CD8-positive, alpha-beta memory T cell (primary cell): ENCODE measurements at regions not wholly inside any gene's neighbourhood (a gene's known extent, or its start where the extent isn't known, plus 50 kb on each side); places are given as distances from the start of the nearest gene placed in this dataset.
"Not testable (repeated sequence)": the region's sequence is repeated elsewhere in the genome, so short reads cannot be mapped to it uniquely, and the experiment has no call there.

ENCODE experiments used
- CTCF ChIA-PET: fragments of 350-600 bp; sonication (Branson Sonifier 250); formaldehyde crosslinking; loops from one replicate; lab custom pipeline; 2021; ENCODE audit warnings: antibody characterized with exemption; lab: Charles Lee
- POLR2A ChIA-PET: fragments of 350-600 bp; sonication (Branson Sonifier 250); formaldehyde crosslinking; loops from one replicate; lab custom pipeline; 2021; ENCODE audit warnings: antibody characterized with exemption; lab: Charles Lee
- DNase-seq, 5 donors: peaks; one replicate each; pipeline versions ENCODE4 v3.0.0 to v3.0.0-alpha.2; 2020 to 2022; ENCODE audit warnings: mixed read lengths in 1 of 5
- H3K27ac ChIP-seq: one replicate; pipeline ENCODE4 v1.7.0; 2013; ENCODE audit warnings: low read depth, mild to moderate bottlenecking, low read length, moderate library complexity
- H3K27me3 ChIP-seq: 2 replicates; pipeline ENCODE4 v1.7.0; 2013; ENCODE audit warnings: low read length, mild to moderate bottlenecking; ENCODE audit not compliant: insufficient read depth, poor library complexity, severe bottlenecking
- H3K36me3 ChIP-seq: 2 replicates; pipeline ENCODE4 v1.7.0; 2013; ENCODE audit warnings: mild to moderate bottlenecking, low read length, moderate library complexity; ENCODE audit not compliant: insufficient read depth
- H3K4me1 ChIP-seq: 2 replicates; pipeline ENCODE4 v1.7.0; 2013; ENCODE audit warnings: mild to moderate bottlenecking, low read length, moderate library complexity; ENCODE audit not compliant: insufficient read depth
- H3K4me3 ChIP-seq: 2 replicates; pipeline ENCODE4 v1.7.0; 2013; ENCODE audit warnings: mild to moderate bottlenecking, low read length
- H3K9me3 ChIP-seq: 2 replicates; pipeline ENCODE4 v1.7.0; 2013; ENCODE audit warnings: mild to moderate bottlenecking, low read length
- H3K27ac Mint-ChIP-seq, 8 donors: one replicate each; pipeline ENCODE4 v1.8.0; 2020 to 2021; ENCODE audit warnings: mixed read lengths in 8 of 8, mild to moderate bottlenecking in 6 of 8, inconsistent platforms in 3 of 8, moderate library complexity in 3 of 8
- H3K27me3 Mint-ChIP-seq, 2 donors: one replicate each; pipeline ENCODE4 v1.8.0; 2020 to 2021; ENCODE audit warnings: mixed read lengths in 2 of 2, mild to moderate bottlenecking in 1 of 2, moderate library complexity in 1 of 2
- H3K36me3 Mint-ChIP-seq, 3 donors: one replicate each; pipeline ENCODE4 v1.8.0; 2020 to 2021; ENCODE audit warnings: mixed read lengths in 3 of 3, inconsistent platforms in 1 of 3, mild to moderate bottlenecking in 1 of 3
- H3K4me1 Mint-ChIP-seq, 3 donors: one replicate each; pipeline ENCODE4 v1.8.0; 2020 to 2021; ENCODE audit warnings: mixed read lengths in 3 of 3, inconsistent platforms in 1 of 3, mild to moderate bottlenecking in 1 of 3
- H3K4me3 Mint-ChIP-seq, 7 donors: one replicate each; pipeline ENCODE4 v1.8.0; 2020 to 2021; ENCODE audit warnings: mixed read lengths in 7 of 7, mild to moderate bottlenecking in 6 of 7, moderate library complexity in 4 of 7, inconsistent platforms in 2 of 7
- H3K9me3 Mint-ChIP-seq, 5 donors: one replicate each; pipeline ENCODE4 v1.8.0; 2020 to 2022; ENCODE audit warnings: mixed read lengths in 5 of 5, mild to moderate bottlenecking in 3 of 5, moderate library complexity in 2 of 5, inconsistent platforms in 1 of 5

DNA sequence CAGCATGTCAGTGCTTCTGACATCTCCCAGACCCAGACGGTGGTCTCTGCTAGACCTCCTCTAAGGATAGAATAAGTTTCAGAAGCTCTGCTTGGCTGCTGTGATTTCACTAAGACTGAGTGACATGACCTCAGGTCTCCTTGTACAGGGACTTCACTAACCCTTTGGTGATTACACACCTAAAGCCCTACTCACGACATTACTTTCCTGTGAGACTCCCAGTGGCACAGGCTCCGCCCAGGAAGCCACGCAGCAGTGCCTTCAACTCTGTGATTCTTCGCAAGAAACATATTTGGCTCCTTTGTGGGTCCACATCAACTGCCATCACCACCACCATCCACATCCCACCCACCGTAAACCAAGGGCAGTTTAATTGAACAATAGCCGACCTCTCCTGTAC, 220.7 kb downstream of the ANKRD36 start:
- H3K27me3 Mint-ChIP-seq, H3K4me1 ChIP-seq, H3K36me3 Mint-ChIP-seq, H3K4me3 ChIP-seq, H3K9me3 Mint-ChIP-seq, H3K27ac ChIP-seq, POLR2A ChIA-PET, H3K9me3 ChIP-seq, H3K4me1 Mint-ChIP-seq, CTCF ChIA-PET, H3K36me3 ChIP-seq, H3K4me3 Mint-ChIP-seq, DNase-seq, H3K27me3 ChIP-seq, H3K27ac Mint-ChIP-seq: not testable (repeated sequence)

DNA sequence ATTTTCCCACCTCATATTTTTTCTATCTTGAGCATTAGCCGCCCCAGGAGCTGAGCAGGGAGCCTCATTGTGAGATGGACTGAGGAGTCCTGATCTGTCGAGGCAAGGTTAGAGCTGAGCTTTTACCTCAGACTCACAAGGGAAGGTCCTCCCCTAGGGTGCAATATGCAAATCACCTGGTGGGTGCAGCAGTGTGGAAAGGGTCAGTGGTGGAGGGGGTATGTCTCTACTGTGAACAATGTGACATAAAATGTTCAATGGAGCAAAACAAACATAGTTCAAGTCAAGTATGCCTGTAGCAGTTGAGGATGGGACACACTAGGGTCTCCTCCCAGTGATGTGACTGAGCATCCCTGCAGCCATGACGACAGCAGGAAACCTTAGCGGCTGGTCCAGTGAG, 219.2 kb downstream of the ANKRD36 start:
- H3K4me1 ChIP-seq, H3K27ac Mint-ChIP-seq, H3K36me3 Mint-ChIP-seq, H3K4me3 Mint-ChIP-seq, H3K27me3 Mint-ChIP-seq, H3K9me3 Mint-ChIP-seq, CTCF ChIA-PET, H3K36me3 ChIP-seq, H3K27me3 ChIP-seq, H3K4me3 ChIP-seq, H3K9me3 ChIP-seq, H3K27ac ChIP-seq, DNase-seq, H3K4me1 Mint-ChIP-seq, POLR2A ChIA-PET: not testable (repeated sequence)

DNA sequence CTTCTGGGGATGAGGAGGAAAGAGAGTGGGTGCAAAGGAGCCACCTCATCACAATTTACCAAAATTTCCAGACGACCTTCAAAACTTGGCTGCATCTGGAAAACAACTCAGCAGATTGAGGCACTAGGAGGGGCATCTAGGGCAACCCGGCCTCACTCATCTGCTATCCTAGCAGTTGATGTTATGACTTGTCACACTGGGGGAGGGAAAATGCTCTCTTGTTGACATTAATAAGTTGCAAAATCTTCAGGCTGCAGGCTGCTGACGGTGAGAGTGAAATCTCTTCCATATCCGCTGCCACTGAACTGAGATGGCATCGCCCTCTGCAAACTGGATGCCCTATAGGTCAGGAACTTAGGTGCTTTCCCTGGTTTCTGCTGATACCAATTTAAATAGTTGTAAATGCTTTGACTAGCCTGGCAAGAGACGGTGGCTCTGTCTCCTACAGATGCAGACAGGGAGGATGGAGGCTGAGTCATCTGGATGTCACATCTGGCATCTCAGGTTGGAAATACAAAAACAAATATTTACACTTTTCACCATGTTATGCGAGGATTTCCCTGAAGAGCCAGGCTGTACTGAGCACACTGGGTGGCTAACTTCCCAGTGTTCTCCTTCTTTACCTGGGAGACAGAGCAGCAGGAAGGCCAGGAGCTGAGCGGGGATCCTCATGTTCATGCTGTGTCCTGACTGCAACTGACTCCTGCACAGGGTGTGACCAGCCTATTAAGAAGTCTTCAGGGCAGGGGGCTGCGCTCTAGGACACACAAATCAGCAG, 209.2 kb downstream of the ANKRD36 start:
- H3K27me3 Mint-ChIP-seq, H3K9me3 ChIP-seq, H3K27ac Mint-ChIP-seq, H3K4me1 ChIP-seq, H3K36me3 Mint-ChIP-seq, H3K4me3 Mint-ChIP-seq, H3K4me3 ChIP-seq, H3K9me3 Mint-ChIP-seq, DNase-seq, POLR2A ChIA-PET, H3K27ac ChIP-seq, H3K27me3 ChIP-seq, H3K36me3 ChIP-seq, H3K4me1 Mint-ChIP-seq, CTCF ChIA-PET: not testable (repeated sequence)

DNA sequence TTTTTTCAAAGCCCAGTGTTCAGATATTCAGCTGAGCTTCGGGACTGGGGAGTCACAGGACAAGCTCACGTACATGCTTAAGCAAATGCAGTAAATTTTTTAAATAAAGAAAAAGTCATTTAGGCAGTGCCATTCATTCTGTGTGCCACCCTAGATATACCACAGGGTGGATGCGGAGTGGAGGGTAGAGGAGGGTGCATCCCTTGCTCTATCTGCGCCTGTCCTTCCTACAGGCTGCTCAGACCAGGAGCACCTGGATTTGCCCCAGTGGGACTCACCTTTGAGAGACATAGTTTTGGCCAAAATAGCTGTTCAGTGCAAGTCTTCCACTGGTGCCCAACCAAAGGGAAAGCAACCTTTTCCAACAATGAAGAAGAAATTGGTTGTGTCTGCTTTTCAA, 202.4 kb downstream of the ANKRD36 start:
- CTCF ChIA-PET, POLR2A ChIA-PET, H3K4me3 ChIP-seq, H3K9me3 Mint-ChIP-seq, H3K4me3 Mint-ChIP-seq, DNase-seq, H3K36me3 ChIP-seq, H3K27me3 ChIP-seq, H3K27ac ChIP-seq, H3K9me3 ChIP-seq, H3K27me3 Mint-ChIP-seq, H3K27ac Mint-ChIP-seq, H3K36me3 Mint-ChIP-seq, H3K4me1 Mint-ChIP-seq, H3K4me1 ChIP-seq: not testable (repeated sequence)

DNA sequence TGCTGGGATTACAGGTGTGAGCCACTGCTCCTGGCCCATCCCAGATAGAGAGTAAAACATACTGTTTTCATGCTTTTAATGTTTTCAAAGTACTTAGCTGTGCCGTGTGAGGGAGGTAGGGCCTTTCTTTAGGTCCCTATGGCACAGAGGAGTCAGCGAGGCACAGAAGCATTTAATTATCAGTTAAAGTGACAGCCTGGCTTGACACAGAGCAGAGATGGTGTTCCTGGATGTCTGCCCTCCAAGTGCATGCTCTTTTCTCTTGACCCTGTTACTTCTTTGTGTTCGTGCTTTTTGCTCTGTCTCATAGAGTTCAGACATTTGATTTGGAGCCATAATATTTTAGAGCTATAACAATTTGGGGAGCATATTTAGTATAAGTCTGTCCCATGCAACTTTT, 199.5 kb downstream of the ANKRD36 start:
- POLR2A ChIA-PET, H3K4me1 ChIP-seq, H3K27ac Mint-ChIP-seq, H3K9me3 Mint-ChIP-seq, H3K4me3 ChIP-seq, H3K9me3 ChIP-seq, CTCF ChIA-PET, H3K36me3 ChIP-seq, H3K4me1 Mint-ChIP-seq, H3K27me3 Mint-ChIP-seq, H3K4me3 Mint-ChIP-seq, DNase-seq, H3K27me3 ChIP-seq, H3K36me3 Mint-ChIP-seq, H3K27ac ChIP-seq: not testable (repeated sequence)

DNA sequence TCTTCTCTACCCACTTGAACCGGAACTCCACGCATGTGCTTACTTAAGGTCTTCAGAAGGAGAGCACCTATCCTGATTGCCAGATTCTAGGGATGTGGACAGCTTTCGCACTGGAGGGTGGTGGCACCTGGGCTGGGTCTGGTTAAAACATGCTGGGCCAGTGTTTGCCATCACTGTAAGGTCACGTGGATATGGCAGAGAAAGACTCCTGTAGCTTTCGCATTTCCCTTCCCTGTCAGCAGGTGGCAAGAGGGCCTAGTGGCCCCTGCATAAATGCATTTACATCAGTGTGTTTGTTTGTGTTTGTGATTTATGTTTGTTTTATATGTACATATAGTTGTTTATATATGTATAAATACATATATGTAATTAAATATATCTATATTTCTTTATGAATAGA, 192.5 kb downstream of the ANKRD36 start:
- H3K27ac ChIP-seq, H3K4me1 Mint-ChIP-seq, H3K27me3 ChIP-seq, H3K4me3 Mint-ChIP-seq, H3K4me1 ChIP-seq, H3K27me3 Mint-ChIP-seq, POLR2A ChIA-PET, H3K9me3 Mint-ChIP-seq, H3K36me3 ChIP-seq, CTCF ChIA-PET, H3K9me3 ChIP-seq, H3K27ac Mint-ChIP-seq, H3K36me3 Mint-ChIP-seq, H3K4me3 ChIP-seq, DNase-seq: not testable (repeated sequence)

DNA sequence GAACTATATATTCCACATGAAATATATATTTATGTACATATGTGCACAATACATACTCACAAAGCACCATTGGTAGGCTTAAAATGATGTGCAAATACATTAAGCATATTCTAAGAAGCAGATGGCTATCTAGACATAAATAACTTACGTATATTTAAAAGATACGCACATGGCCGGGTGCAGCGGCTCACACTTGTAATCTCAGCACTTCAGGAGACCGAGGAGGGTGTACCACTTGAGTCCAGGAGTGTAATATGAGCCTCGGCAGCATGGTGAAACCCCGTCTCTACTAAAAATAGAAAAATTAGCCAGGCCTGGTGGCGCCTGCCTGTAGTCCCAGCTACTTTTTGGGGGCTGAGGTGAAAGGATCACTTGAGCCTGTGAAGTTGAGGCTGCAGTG, 189.9 kb downstream of the ANKRD36 start:
- H3K27ac Mint-ChIP-seq, H3K27me3 Mint-ChIP-seq, CTCF ChIA-PET, H3K4me3 ChIP-seq, H3K9me3 ChIP-seq, H3K4me3 Mint-ChIP-seq, H3K36me3 Mint-ChIP-seq, H3K9me3 Mint-ChIP-seq, H3K27me3 ChIP-seq, H3K27ac ChIP-seq, POLR2A ChIA-PET, DNase-seq, H3K36me3 ChIP-seq, H3K4me1 Mint-ChIP-seq, H3K4me1 ChIP-seq: not testable (repeated sequence)

DNA sequence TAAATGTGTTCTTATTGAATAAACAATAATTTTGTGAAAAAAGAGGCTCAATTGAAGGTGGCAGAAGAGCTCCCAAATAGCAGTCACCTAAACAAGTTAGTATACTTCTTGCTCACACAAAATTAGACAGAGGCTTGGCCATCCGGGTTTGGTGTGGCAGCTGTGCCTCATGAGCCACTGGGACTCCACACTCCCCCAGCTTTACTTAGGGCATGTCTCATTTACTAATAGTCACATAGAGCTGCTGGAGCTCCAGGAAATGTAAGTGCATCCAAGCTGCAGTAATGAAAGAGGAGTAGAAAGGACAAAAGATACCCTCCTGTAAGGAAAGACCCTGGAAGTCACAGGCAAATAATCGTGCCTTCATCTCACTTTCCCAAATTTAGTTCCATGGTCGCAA, 188.8 kb downstream of the ANKRD36 start:
- H3K27ac ChIP-seq, H3K9me3 Mint-ChIP-seq, H3K4me1 ChIP-seq, DNase-seq, H3K27me3 ChIP-seq, H3K27me3 Mint-ChIP-seq, H3K27ac Mint-ChIP-seq, H3K36me3 ChIP-seq, H3K9me3 ChIP-seq, H3K36me3 Mint-ChIP-seq, H3K4me1 Mint-ChIP-seq, H3K4me3 Mint-ChIP-seq, H3K4me3 ChIP-seq, CTCF ChIA-PET, POLR2A ChIA-PET: not testable (repeated sequence)
